ENCODE measurements at regions not wholly inside any gene's neighbourhood (a gene's known extent, or its start where the extent isn't known, plus 50 kb on each side); places are given as distances from the start of the nearest gene placed in this dataset.

GRCh38 chr2:125042727-125043126 lies 1017.6 kb downstream of the CNTNAP5 start:
- DNase-seq (ENCODE audit: low read depth in 2 of 3, low spot score in 1 of 3), result no peak

GRCh38 chr2:125070726-125071505 lies 1045.8 kb downstream of the CNTNAP5 start:
- no peak for DNase-seq (ENCODE audit: low read depth in 2 of 3, low spot score in 1 of 3)

GRCh38 chr2:125073440-125073839 lies 1048.4 kb downstream of the CNTNAP5 start:
- no peak for DNase-seq (ENCODE audit: low read depth in 2 of 3, low spot score in 1 of 3)

- no peak for DNase-seq (ENCODE audit: low read depth in 2 of 3, low spot score in 1 of 3)
These were observed 1060.8 kb downstream of the CNTNAP5 start for GRCh38 chr2:125085904-125086303.

- DNase-seq (ENCODE audit: low read depth in 2 of 3, low spot score in 1 of 3), result no peak
These were observed 1061.5 kb downstream of the CNTNAP5 start for GRCh38 chr2:125086313-125087184.

- DNase-seq (ENCODE audit: low read depth in 2 of 3, low spot score in 1 of 3), result no peak
These were observed 1067.4 kb downstream of the CNTNAP5 start for GRCh38 chr2:125092276-125093009.

GRCh38 chr2:125095826-125096225 lies 1070.7 kb downstream of the CNTNAP5 start:
- DNase-seq (ENCODE audit: low read depth in 2 of 3, low spot score in 1 of 3), result no peak

- DNase-seq (ENCODE audit: low read depth in 2 of 3, low spot score in 1 of 3), result no peak
These were observed 1081.6 kb downstream of the CNTNAP5 start for GRCh38 chr2:125106710-125107109.

GRCh38 chr2:125107446-125107845 lies 1082.4 kb downstream of the CNTNAP5 start:
- no peak for DNase-seq (ENCODE audit: low read depth in 2 of 3, low spot score in 1 of 3)

- DNase-seq (ENCODE audit: low read depth in 2 of 3, low spot score in 1 of 3), result no peak
These were observed 1083.2 kb downstream of the CNTNAP5 start for GRCh38 chr2:125108251-125108650.

- no peak for DNase-seq (ENCODE audit: low read depth in 2 of 3, low spot score in 1 of 3)
These were observed 1100.8 kb downstream of the CNTNAP5 start for GRCh38 chr2:125125902-125126301.

- DNase-seq (ENCODE audit: low read depth in 2 of 3, low spot score in 1 of 3), result no peak
These were observed 1135.9 kb downstream of the CNTNAP5 start for GRCh38 chr2:125160947-125161346.

- no peak for DNase-seq (ENCODE audit: low read depth in 2 of 3, low spot score in 1 of 3)
These were observed 1142.1 kb downstream of the CNTNAP5 start for GRCh38 chr2:125167152-125167551.

- DNase-seq (ENCODE audit: low read depth in 2 of 3, low spot score in 1 of 3), result no peak
These were observed 1142.7 kb downstream of the CNTNAP5 start for GRCh38 chr2:125167820-125168219.

- DNase-seq (ENCODE audit: low read depth in 2 of 3, low spot score in 1 of 3), result no peak
These were observed 1143.4 kb downstream of the CNTNAP5 start for GRCh38 chr2:125168442-125168841.

- DNase-seq (ENCODE audit: low read depth in 2 of 3, low spot score in 1 of 3), result no peak
These were observed 1144.1 kb downstream of the CNTNAP5 start for GRCh38 chr2:125169022-125169763.

GRCh38 chr2:125169764-125170146 lies 1144.7 kb downstream of the CNTNAP5 start:
- DNase-seq (ENCODE audit: low read depth in 2 of 3, low spot score in 1 of 3), result no peak

- DNase-seq (ENCODE audit: low read depth in 2 of 3, low spot score in 1 of 3), result no peak
These were observed 1147.1 kb downstream of the CNTNAP5 start for GRCh38 chr2:125172181-125172580.

- no peak for DNase-seq (ENCODE audit: low read depth in 2 of 3, low spot score in 1 of 3)
These were observed 1150.3 kb downstream of the CNTNAP5 start for GRCh38 chr2:125175415-125175814.

GRCh38 chr2:125185691-125186270 lies 1160.7 kb downstream of the CNTNAP5 start:
- DNase-seq (ENCODE audit: low read depth in 2 of 3, low spot score in 1 of 3), result no peak

Data from stimulated activated CD4-positive, alpha-beta T cell treated with anti-CD3 and anti-CD28 coated beads, Interleukin-12 subunit alpha, Interleukin-12 subunit beta, amount 100 ng/mL, for 48 hours (primary cell).